SK-N-SH (cell line): ENCODE measurements at regions not wholly inside any gene's neighbourhood (a gene's known extent, or its start where the extent isn't known, plus 50 kb on each side); places are given as distances from the start of the nearest gene placed in this dataset.

Source experiments
- CTCF ChIA-PET: fragments of 300-600, 350-600 bp; formaldehyde crosslinking; extraction: SDS; loops from one replicate; lab custom pipeline; 2021; lab: Yijun Ruan, JAX
- POLR2A ChIA-PET: fragments of 350-600 bp; sonication (Branson Sonifier 250); formaldehyde crosslinking; extraction: SDS; loops from one replicate; lab custom pipeline; 2020; ENCODE audit warnings: antibody characterized with exemption, inconsistent platforms; lab: Yijun Ruan, JAX
- DNase-seq: peaks from one replicate; pipeline ENCODE4 v3.0.0; 2012
- H2AFZ ChIP-seq: fragments of 200-600 bp; sonication (generic); 2 replicates; pipeline ENCODE4 v1.8.1; 2016; ENCODE audit warnings: antibody characterized with exemption, mild to moderate bottlenecking, low read depth
- H3F3A ChIP-seq: fragments of 200-600 bp; sonication (generic); replicated peaks from 2 replicates; pipeline ENCODE3; 2016; ENCODE audit warnings: antibody characterized with exemption, mild to moderate bottlenecking; ENCODE audit not compliant: insufficient read depth
- H3K27ac ChIP-seq, 2 experiments: fragments of 200-500 bp in 1 of 2; fragments of 200-600 bp in 1 of 2; sonication (Bioruptor generic) in 1 of 2; sonication (generic), shearing (Covaris generic) in 1 of 2; 2 replicates each; pipeline versions ENCODE4 v1.5.1 to v1.6.1; 2014 to 2016; ENCODE audit warnings: low read depth in 2 of 2, inconsistent platforms in 1 of 2, low read length in 1 of 2, mild to moderate bottlenecking in 1 of 2, mixed read lengths in 1 of 2
- H3K27me3 ChIP-seq: fragments of 200-600 bp; sonication (generic), shearing (Covaris generic); 2 replicates; pipeline ENCODE4 v1.6.1; 2016; ENCODE audit warnings: mixed run types; ENCODE audit not compliant: insufficient read depth
- H3K36me3 ChIP-seq, 2 experiments: fragments of 200-500 bp in 1 of 2; fragments of 200-600 bp in 1 of 2; sonication (Bioruptor generic) in 1 of 2; sonication (generic) in 1 of 2; replicated peaks in 1 of 2; 2 replicates each; pipeline versions ENCODE3 to v1.5.1; 2014 to 2016; ENCODE audit warnings: low read length in 1 of 2, mild to moderate bottlenecking in 1 of 2; ENCODE audit not compliant: insufficient read depth in 2 of 2, control insufficient read depth in 1 of 2
- H3K4me1 ChIP-seq, 2 experiments: fragments of 200-500 bp in 1 of 2; fragments of 200-600 bp in 1 of 2; sonication (Bioruptor generic) in 1 of 2; sonication (generic), shearing (Covaris generic) in 1 of 2; 2 replicates each; pipeline versions ENCODE4 v1.5.1 to v1.6.1; 2014 to 2016; ENCODE audit warnings: low read depth in 1 of 2, low read length in 1 of 2, mixed run types in 1 of 2; ENCODE audit not compliant: insufficient read depth in 2 of 2, control insufficient read depth in 1 of 2
- H3K4me2 ChIP-seq: fragments of 200-600 bp; sonication (generic), shearing (Covaris generic); 2 replicates; pipeline ENCODE4 v1.6.1; 2017; ENCODE audit warnings: mixed run types
- H3K4me3 ChIP-seq, 2 experiments: fragments of 200-500 bp in 1 of 2; fragments of 200-600 bp in 1 of 2; sonication (Bioruptor generic) in 1 of 2; sonication (generic), shearing (Covaris generic) in 1 of 2; 2 replicates each; pipeline versions ENCODE4 v1.5.1 to v1.8.1; 2014 to 2016; ENCODE audit warnings: low read depth in 2 of 2, inconsistent platforms in 1 of 2, low read length in 1 of 2, mild to moderate bottlenecking in 1 of 2, mixed read lengths in 1 of 2, moderate library complexity in 1 of 2
- H3K79me2 ChIP-seq: fragments of 200-600 bp; sonication (generic); 2 replicates; pipeline ENCODE4 v1.8.1; 2017; ENCODE audit warnings: mild to moderate bottlenecking; ENCODE audit not compliant: insufficient read depth
- H3K9ac ChIP-seq: fragments of 200-600 bp; sonication (generic); 2 replicates; pipeline ENCODE4 v1.6.1; 2017; ENCODE audit warnings: mixed run types
- H3K9me2 ChIP-seq: fragments of 200-600 bp; sonication (generic); 2 replicates; pipeline ENCODE4 v1.6.1; 2017; ENCODE audit warnings: mixed run types
- H3K9me3 ChIP-seq: fragments of 200-600 bp; sonication (generic); 2 replicates; pipeline ENCODE4 v1.6.1; 2017; ENCODE audit warnings: mixed run types, mild to moderate bottlenecking, moderate library complexity
- H4K20me1 ChIP-seq: fragments of 200-600 bp; sonication (generic); 2 replicates; pipeline ENCODE4 v1.6.1; 2017; ENCODE audit warnings: mild to moderate bottlenecking, mixed run types; ENCODE audit not compliant: insufficient read depth
- CTCF ChIP-seq: fragments of 200-600 bp; sonication (generic); IDR thresholded peaks from 2 replicates; pipeline ENCODE4 v1.6.1; 2017; ENCODE audit warnings: antibody characterized with exemption, mild to moderate bottlenecking, moderate library complexity
- ELF1 ChIP-seq: IDR thresholded peaks from 2 replicates; pipeline ENCODE4 v1.4.0; 2012
- EP300 ChIP-seq, 2 experiments: IDR thresholded peaks; 2 replicates each; pipeline versions ENCODE4 v1.4.0 to v1.6.1; 2012; ENCODE audit warnings: borderline replicate concordance in 1 of 2, low read depth in 1 of 2, low read length in 1 of 2
- FOXJ3 ChIP-seq: sonication (generic); formaldehyde crosslinking; IDR thresholded peaks from 2 replicates; pipeline ENCODE4 v1.5.1; 2020; ENCODE audit warnings: mild to moderate bottlenecking, missing genetic modification reagents
- IRF3 ChIP-seq: fragments of 150-350 bp; IDR thresholded peaks from 2 replicates; pipeline ENCODE4 v1.6.1; 2016; ENCODE audit warnings: mild to moderate bottlenecking, low read depth, low read length
- JUND ChIP-seq: IDR thresholded peaks from 2 replicates; pipeline ENCODE4 v1.4.0; 2012
- NFIC ChIP-seq: IDR thresholded peaks from 2 replicates; pipeline ENCODE4 v1.4.0; 2012; ENCODE audit warnings: borderline replicate concordance
- PBX3 ChIP-seq: IDR thresholded peaks from 2 replicates; pipeline ENCODE4; 2012
- POLR2AphosphoS5 ChIP-seq: IDR thresholded peaks from 2 replicates; pipeline ENCODE4 v1.6.1; 2012; ENCODE audit warnings: low read depth, low read length
- RAD21 ChIP-seq: IDR thresholded peaks from 2 replicates; pipeline ENCODE4 v1.6.1; 2012; ENCODE audit warnings: mild to moderate bottlenecking, low read length
- RCOR1 ChIP-seq: fragments of 150-350 bp; IDR thresholded peaks from 2 replicates; pipeline ENCODE4 v1.6.1; 2017; ENCODE audit warnings: antibody characterized with exemption, low read length
- RXRA ChIP-seq: IDR thresholded peaks from 2 replicates; pipeline ENCODE4 v1.4.0; 2012; ENCODE audit warnings: low read depth, mild to moderate bottlenecking, borderline replicate concordance
- SIN3A ChIP-seq: IDR thresholded peaks from 2 replicates; pipeline ENCODE4 v1.6.1; 2012; ENCODE audit warnings: low read depth, mild to moderate bottlenecking, low read length, moderate library complexity, borderline replicate concordance
- TAF1 ChIP-seq: IDR thresholded peaks from 2 replicates; pipeline ENCODE4 v1.6.1; 2012; ENCODE audit warnings: low read depth, mild to moderate bottlenecking, low read length, moderate library complexity, borderline replicate concordance
- TEAD4 ChIP-seq: IDR thresholded peaks from 2 replicates; pipeline ENCODE4 v1.4.0; 2012; ENCODE audit warnings: mild to moderate bottlenecking, borderline replicate concordance; ENCODE audit not compliant: insufficient read depth
- USF1 ChIP-seq: IDR thresholded peaks from 2 replicates; pipeline ENCODE4 v1.4.0; 2012; ENCODE audit warnings: low read depth, borderline replicate concordance
- WGBS: methylation state at CpG from one replicate; pipeline ENCODE4 v1.1.6; 2017; ENCODE audit warnings: low lambda C conversion rate; 5-methylcytosine and 5-hydroxymethylcytosine counted together

GRCh38 chr10:4686644-4686996 lies 139.4 kb upstream of the AKR1E2 start (continued):
- TF ChIP-seq RAD21 (no peak), JUND (peak; percentile 75), PBX3 (peak; percentile 68), USF1 (no peak), RCOR1 (no peak), NFIC (no peak; the same call in 1 of the 2 replicates), CTCF (no peak), EP300 (IDR thresholded peaks at IDR 0.05; ENCODE audit: borderline replicate concordance in 1 of 2, low read depth in 1 of 2, low read length in 1 of 2) (peak; percentile 40 to 90; a peak in 2 of 4 replicates), RXRA (no peak), IRF3 (no peak), TEAD4 (peak; percentile 84; the same call in 1 of the 2 replicates), TAF1 (peak; percentile 32; the same call in 1 of the 2 replicates), SIN3A (no peak), ELF1 (no peak)

- ChIA-PET CTCF (interaction anchor here (0.8 to 1.3 kb wide), 3 partner anchors 9 to 29 kb away, joined by 3 to 5 read pairs (median 3); no protein-coding TSS in a partner anchor), POLR2A (no interaction called here)
- Histone ChIP-seq H3K27me3 (no peaks in the 10 kb centered on the region), H3K4me2 (peak overlapping the region; percentile 36), H3K4me3 (no peak overlapping the region), H3K79me2 (no peaks in the 10 kb centered on the region), H3K36me3 (no peaks in the 10 kb centered on the region), H2AFZ (no peak overlapping the region; the same call in 1 of the 2 replicates), H3F3A (peaks cover 40% of the 10 kb centered on the region), H3K4me1 (peaks cover 3 to 35% of the 10 kb centered on the region in 2 experiments; a peak in 3 of 4 replicates), H3K27ac (peak overlapping the region; percentile 84 to 90), H3K9me2 (no peaks in the 10 kb centered on the region), H4K20me1 (no peaks in the 10 kb centered on the region), H3K9ac (peak overlapping the region; percentile 75), H3K9me3 (no peaks in the 10 kb centered on the region)
- 58% methylated on average over 5 of the region's 5 CpGs for WGBS
- TF ChIP-seq IRF3: no peak
- no peak for TF ChIP-seq FOXJ3 (CRISPR knock-in tag)
- TF ChIP-seq ELF1: no peak
- TF ChIP-seq POLR2AphosphoS5: peak; percentile 9; the same call in 1 of the 2 replicates
- DNase-seq: no peak
Observed at GRCh38 chr10:4685904-4686643, 139.9 kb upstream of the AKR1E2 start.
